ENCODE measurements at regions not wholly inside any gene's neighbourhood (a gene's known extent, or its start where the extent isn't known, plus 50 kb on each side); places are given as distances from the start of the nearest gene placed in this dataset.

GRCh38 chr17:77456951-77457548 is 316.3 kb downstream of the SEC14L1 start:
- peaks cover 63% of the 10 kb centered on the region for H4K20me1 ChIP-seq (ENCODE audit: insufficient read depth, low read length)
- intact Hi-C loops (cut with micrococcal nuclease; ENCODE audit: unreplicated experiment) (no loop called here), in situ Hi-C loops (cut with HindIII; ENCODE audit: extremely low pct_ligation_motif_present, low pct_unique_long_range_greater_than_20kb) (no loop called here)
- ChIA-PET POLR2A (no interaction called here), CTCF (ENCODE audit: low intra/inter-chr PET ratio, low total read pairs) (no interaction called here)
- no peaks in the 10 kb centered on the region for H3K27me3 ChIP-seq (ENCODE audit: control insufficient read depth in 1 of 2, insufficient read depth in 2 of 2, low read length in 2 of 2)
- H3K9me3 ChIP-seq (ENCODE audit: low read length), result no peaks in the 10 kb centered on the region
- no TSS peak for BruUV-seq (replicated peaks)
- no peak overlapping the region for H3K4me2 ChIP-seq (ENCODE audit: low read depth, low read length)
- DNase-seq (ENCODE audit: low spot score) (no peak), FAIRE-seq (no peak), ATAC-seq (no peak)
- no peak overlapping the region for H3K4me3 ChIP-seq (replicated peaks in 1 of 3; ENCODE audit: insufficient read depth in 1 of 3, low read depth in 2 of 3, low read length in 3 of 3)
- H3K27ac ChIP-seq (ENCODE audit: extremely low read length, insufficient read depth, low read length), result peak overlapping the region; percentile 24
- no peak overlapping the region for H3K9ac ChIP-seq (ENCODE audit: insufficient read depth, low read depth, low read length)
- peaks cover 9 to 30% of the 10 kb centered on the region in 2 experiments for H3K36me3 ChIP-seq (replicated peaks in 1 of 2; ENCODE audit: control insufficient read depth in 1 of 2, insufficient read depth in 2 of 2, low read length in 2 of 2)
- peaks cover 97% of the 10 kb centered on the region for H3K4me1 ChIP-seq (ENCODE audit: insufficient read depth, low read length)
- TF ChIP-seq ZNF225 (CRISPR knock-in tag; IDR thresholded peaks at IDR 0.05) (0 out of 2 replicates have a peak, but pooled peaks have one; percentile 50), ZNF263 (CRISPR knock-in tag; IDR thresholded peaks at IDR 0.05) (0 out of 2 replicates have a peak, but pooled peaks have one; percentile 8), ZC3H13 (CRISPR knock-in tag; IDR thresholded peaks at IDR 0.05) (0 out of 2 replicates have a peak, but pooled peaks have one; percentile 37), RBFOX2 (IDR thresholded peaks at IDR 0.05; ENCODE audit: low read depth, low read length) (peak; percentile 7; the same call in 1 of the 2 replicates), RCOR2 (CRISPR knock-in tag; IDR thresholded peaks at IDR 0.05) (no peak), NONO (IDR thresholded peaks at IDR 0.05) (no peak), NONO (CRISPR knock-in tag; conservative IDR thresholded peaks at IDR 0.05) (0 out of 2 replicates have a peak, but pooled peaks have one; percentile 24), ZNF512B (CRISPR knock-in tag; IDR thresholded peaks at IDR 0.05; ENCODE audit: borderline replicate concordance) (no peak), AGO2 (optimal IDR thresholded peaks at IDR 0.05; ENCODE audit: low read depth, low read length) (peak; percentile 75)
- H3K79me2 ChIP-seq (ENCODE audit: insufficient read depth, low read length), result peaks cover 94% of the 10 kb centered on the region
- H2AFZ ChIP-seq (ENCODE audit: low read length), result no peak overlapping the region
- WGBS (ENCODE audit: low lambda C conversion rate), result 89% methylated on average over 13 of the region's 18 CpGs

Measured in HepG2 (cell line).